ENCODE measurements at regions not wholly inside any gene's neighbourhood (a gene's known extent, or its start where the extent isn't known, plus 50 kb on each side); places are given as distances from the start of the nearest gene placed in this dataset.

- no peak for TF ChIP-seq POLR2A (IDR thresholded peaks at IDR 0.05; ENCODE audit: low read depth)
- TF ChIP-seq CTCF (IDR thresholded peaks at IDR 0.05), result peak in 1 of 3 experiments; percentile 12
- no peak for TF ChIP-seq EP300 (IDR thresholded peaks at IDR 0.05)
Observed at GRCh38 chr9:129482521-129483414, 138.1 kb downstream of the C9orf50 start.

Measured in esophagus muscularis mucosa (tissue), 4 donors.